Body of pancreas (tissue), 4 donors: ENCODE measurements at regions not wholly inside any gene's neighbourhood (a gene's known extent, or its start where the extent isn't known, plus 50 kb on each side); places are given as distances from the start of the nearest gene placed in this dataset.

ENCODE experiments used
- CTCF ChIP-seq, 7 experiments: fragments of 450-650 bp in 4 of 7; fragments of 200-600 bp in 3 of 7; sonication (generic) in 3 of 7; IDR thresholded peaks; one replicate each; pipeline ENCODE4 v1.5.1; 2016 to 2019; ENCODE audit warnings: antibody characterized with exemption in 7 of 7
- POLR2A ChIP-seq, 3 donors: fragments of 450-650 bp; IDR thresholded peaks; one replicate each; pipeline ENCODE4 v1.6.1; 2016; ENCODE audit warnings: antibody characterized with exemption in 3 of 3, mild to moderate bottlenecking in 2 of 3

- TF ChIP-seq POLR2A (IDR thresholded peaks at IDR 0.05) (no peak), CTCF (IDR thresholded peaks at IDR 0.05) (no peak)
These were observed 134.8 kb upstream of the HNRNPA3 start for GRCh38 chr2:177077778-177078177.
